OCI-LY7 (cell line): ENCODE measurements at regions not wholly inside any gene's neighbourhood (a gene's known extent, or its start where the extent isn't known, plus 50 kb on each side); places are given as distances from the start of the nearest gene placed in this dataset.
"Not testable (repeated sequence)": the region's sequence is repeated elsewhere in the genome, so short reads cannot be mapped to it uniquely, and the experiment has no call there.

Experiments used
- BruUV-seq: library from RNA; stranded (reverse); fragments of 400-500 nt; replicated peaks from 2 replicates; lab custom pipeline; 2021; lab: Mats Ljungman, UMichigan
- CTCF ChIA-PET: fragments of 300-600 bp; sonication (Branson Sonifier 250); formaldehyde crosslinking; loops from one replicate; lab custom pipeline; 2022; ENCODE audit warnings: antibody characterized with exemption; ENCODE audit not compliant: unreplicated experiment; lab: Charles Lee
- POLR2A ChIA-PET: fragments of 300-600 bp; sonication (Branson Sonifier 250); formaldehyde crosslinking; loops from one replicate; lab custom pipeline; 2022; ENCODE audit warnings: antibody characterized with exemption; lab: Charles Lee
- DNase-seq: peaks from one replicate; pipeline ENCODE4 v3.0.0-alpha.2; 2015; ENCODE audit warnings: low spot score
- H2AFZ ChIP-seq: fragments of 200-600 bp; sonication (generic), shearing (Covaris generic); 2 replicates; pipeline ENCODE4 v1.6.1; 2014; ENCODE audit warnings: mild to moderate bottlenecking, antibody characterized with exemption, low read length, moderate library complexity
- H3K27ac ChIP-seq: fragments of 200-600 bp; sonication (generic); 2 replicates; pipeline ENCODE4 v1.5.1; 2014; ENCODE audit warnings: mixed run types, low read depth, mild to moderate bottlenecking, moderate library complexity, low read length, inconsistent platforms; ENCODE audit not compliant: poor library complexity, severe bottlenecking
- H3K36me3 ChIP-seq: fragments of 200-600 bp; sonication (generic); 2 replicates; pipeline ENCODE4 v1.6.1; 2014; ENCODE audit warnings: mild to moderate bottlenecking, antibody characterized with exemption, low read length, moderate library complexity, mixed read lengths; ENCODE audit not compliant: insufficient read depth
- H3K4me1 ChIP-seq: fragments of 200-600 bp; sonication (generic); 2 replicates; pipeline ENCODE4 v1.5.1; 2014; ENCODE audit warnings: mild to moderate bottlenecking, low read length; ENCODE audit not compliant: insufficient read depth, poor library complexity, severe bottlenecking
- H3K4me2 ChIP-seq: fragments of 200-600 bp; sonication (generic); 2 replicates; pipeline ENCODE4 v1.6.1; 2014; ENCODE audit warnings: mild to moderate bottlenecking, low read length
- H3K4me3 ChIP-seq: fragments of 200-600 bp; sonication (generic); 2 replicates; pipeline ENCODE4 v1.5.1; 2014; ENCODE audit warnings: mild to moderate bottlenecking, low read depth, low read length; ENCODE audit not compliant: poor library complexity, severe bottlenecking
- H3K79me2 ChIP-seq: fragments of 200-600 bp; sonication (generic); 2 replicates; pipeline ENCODE4 v1.6.1; 2016; ENCODE audit warnings: low read depth, mild to moderate bottlenecking, low read length, moderate library complexity, mixed read lengths; ENCODE audit not compliant: insufficient read depth
- H3K9me2 ChIP-seq: fragments of 200-600 bp; sonication (generic); 2 replicates; pipeline ENCODE4 v1.6.1; 2016; ENCODE audit warnings: mild to moderate bottlenecking, low read length, mixed read lengths; ENCODE audit not compliant: insufficient read depth
- H3K9me3 ChIP-seq: fragments of 200-600 bp; sonication (generic); 2 replicates; pipeline ENCODE4 v1.6.1; 2014; ENCODE audit warnings: mild to moderate bottlenecking, mixed run types, low read length, mixed read lengths
- H4K20me1 ChIP-seq: fragments of 200-600 bp; sonication (generic); 2 replicates; pipeline ENCODE4 v1.6.1; 2014; ENCODE audit warnings: mild to moderate bottlenecking, antibody characterized with exemption, low read length, moderate library complexity, mixed read lengths; ENCODE audit not compliant: insufficient read depth
- EZH2phosphoT487 ChIP-seq: fragments of 200-600 bp; sonication (generic); IDR thresholded peaks from 2 replicates; pipeline ENCODE4 v1.6.1; 2018; ENCODE audit warnings: low read depth, borderline replicate concordance, mild to moderate bottlenecking, mixed run types, antibody characterized with exemption, low read length, moderate library complexity, mixed read lengths
- intact Hi-C: fragments of 100-400 bp; cut with micrococcal nuclease; formaldehyde crosslinking; loops from one replicate; pipeline ENCODE4 v1.10.0; 2022; ENCODE audit not compliant: unreplicated experiment
- TF ChIP-seq, protein P1 (sequence below): fragments of 200-600 bp; sonication (generic); conservative IDR thresholded peaks from 2 replicates; pipeline ENCODE4 v1.5.1; 2014; ENCODE audit warnings: mild to moderate bottlenecking, antibody characterized with exemption, low read length, moderate library complexity, mixed read lengths

DNA sequence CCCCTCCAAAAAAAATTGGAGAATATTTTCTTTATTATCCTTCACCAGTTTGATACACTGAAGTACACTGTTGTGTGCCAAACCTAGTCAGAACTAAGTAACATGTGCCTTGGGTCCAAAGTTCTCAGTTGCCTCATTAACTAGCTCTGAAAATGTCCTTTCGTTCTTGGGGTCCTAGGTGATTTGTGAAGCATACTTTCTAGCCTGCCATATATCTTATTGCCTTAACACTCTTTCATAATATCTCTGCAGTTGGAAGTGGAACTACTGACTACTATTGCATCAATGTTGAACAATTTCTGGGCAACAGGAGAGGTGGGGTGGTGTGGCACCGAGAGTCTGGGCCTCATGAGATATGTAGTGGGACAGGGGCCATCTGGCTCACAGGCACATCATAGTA, 592.9 kb upstream of the FBXO33 start:
- CTCF ChIA-PET, result no interaction called here
- Histone ChIP-seq H3K79me2 (no peaks in the 10 kb centered on the region; the same call in 1 of the 2 replicates), H4K20me1 (no peaks in the 10 kb centered on the region), H3K27ac (no peak overlapping the region), H2AFZ (no peak overlapping the region), H3K9me2 (no peaks in the 10 kb centered on the region), H3K4me2 (no peak overlapping the region), H3K4me1 (no peaks in the 10 kb centered on the region), H3K9me3 (no peaks in the 10 kb centered on the region), H3K36me3 (no peaks in the 10 kb centered on the region), H3K4me3 (no peak overlapping the region)
- no TSS peak for BruUV-seq
- no peak for DNase-seq
- POLR2A ChIA-PET, result no interaction called here
- TF ChIP-seq EZH2phosphoT487, result no peak
- TF ChIP-seq, protein P1, sequence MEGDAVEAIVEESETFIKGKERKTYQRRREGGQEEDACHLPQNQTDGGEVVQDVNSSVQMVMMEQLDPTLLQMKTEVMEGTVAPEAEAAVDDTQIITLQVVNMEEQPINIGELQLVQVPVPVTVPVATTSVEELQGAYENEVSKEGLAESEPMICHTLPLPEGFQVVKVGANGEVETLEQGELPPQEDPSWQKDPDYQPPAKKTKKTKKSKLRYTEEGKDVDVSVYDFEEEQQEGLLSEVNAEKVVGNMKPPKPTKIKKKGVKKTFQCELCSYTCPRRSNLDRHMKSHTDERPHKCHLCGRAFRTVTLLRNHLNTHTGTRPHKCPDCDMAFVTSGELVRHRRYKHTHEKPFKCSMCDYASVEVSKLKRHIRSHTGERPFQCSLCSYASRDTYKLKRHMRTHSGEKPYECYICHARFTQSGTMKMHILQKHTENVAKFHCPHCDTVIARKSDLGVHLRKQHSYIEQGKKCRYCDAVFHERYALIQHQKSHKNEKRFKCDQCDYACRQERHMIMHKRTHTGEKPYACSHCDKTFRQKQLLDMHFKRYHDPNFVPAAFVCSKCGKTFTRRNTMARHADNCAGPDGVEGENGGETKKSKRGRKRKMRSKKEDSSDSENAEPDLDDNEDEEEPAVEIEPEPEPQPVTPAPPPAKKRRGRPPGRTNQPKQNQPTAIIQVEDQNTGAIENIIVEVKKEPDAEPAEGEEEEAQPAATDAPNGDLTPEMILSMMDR, result no peak
- intact Hi-C loops, result no loop called here

DNA sequence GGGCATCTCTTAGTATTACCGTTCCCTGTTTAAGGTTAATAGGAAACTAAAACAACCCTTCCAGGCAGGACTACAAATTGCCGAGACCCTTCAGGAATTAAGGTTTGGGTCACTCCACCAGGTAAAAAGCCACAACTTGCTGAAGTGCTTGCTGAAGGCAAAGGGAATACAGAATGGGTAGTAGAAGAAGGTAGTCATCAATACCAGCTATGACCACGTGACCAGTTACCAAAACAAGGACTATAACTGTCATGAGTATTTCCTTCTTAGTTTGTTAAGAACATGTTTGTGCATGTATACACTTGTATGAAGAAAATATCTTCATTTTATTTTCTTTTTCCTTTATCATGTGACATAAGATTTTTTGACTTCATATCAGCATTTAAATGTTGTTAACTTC, 578.7 kb upstream of the FBXO33 start:
- CTCF ChIA-PET, result no interaction called here
- no TSS peak for BruUV-seq
- Histone ChIP-seq H3K27ac (no peak overlapping the region), H3K9me2 (no peaks in the 10 kb centered on the region), H3K4me3 (no peak overlapping the region), H3K79me2 (no peaks in the 10 kb centered on the region), H3K36me3 (no peaks in the 10 kb centered on the region), H2AFZ (no peak overlapping the region), H4K20me1 (no peaks in the 10 kb centered on the region), H3K4me2 (no peak overlapping the region), H3K4me1 (no peaks in the 10 kb centered on the region), H3K9me3 (no peaks in the 10 kb centered on the region)
- intact Hi-C loops, result no loop called here
- no peak for TF ChIP-seq EZH2phosphoT487
- TF ChIP-seq, protein P1, result no peak
- POLR2A ChIA-PET, result no interaction called here
- no peak for DNase-seq

DNA sequence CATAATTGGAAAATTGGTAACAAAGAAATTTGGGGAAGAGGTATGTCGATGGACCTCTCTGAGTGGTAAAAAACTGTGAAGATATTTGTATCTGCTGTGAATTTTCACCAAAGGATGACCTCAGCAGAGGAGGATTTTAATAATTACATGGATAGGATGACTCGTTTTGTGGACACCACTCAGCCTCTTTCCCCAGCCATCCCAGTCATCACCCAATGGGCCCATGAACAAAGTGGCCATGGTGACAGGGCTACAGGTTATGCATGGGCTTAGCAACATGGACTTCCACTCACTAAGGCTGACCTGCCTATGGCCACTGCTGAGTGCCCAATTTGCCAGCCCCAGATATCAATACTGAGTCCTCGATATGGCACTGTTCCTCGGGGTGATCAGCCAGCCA, 577.5 kb upstream of the FBXO33 start:
- no peaks in the 10 kb centered on the region for H3K36me3 ChIP-seq
- no peak for DNase-seq
- H3K9me3 ChIP-seq, result no peaks in the 10 kb centered on the region
- H2AFZ ChIP-seq, result no peak overlapping the region
- intact Hi-C loops, result no loop called here
- no peaks in the 10 kb centered on the region for H4K20me1 ChIP-seq
- H3K9me2 ChIP-seq, result no peaks in the 10 kb centered on the region
- no peak overlapping the region for H3K4me3 ChIP-seq
- POLR2A ChIA-PET, result no interaction called here
- H3K27ac ChIP-seq, result no peak overlapping the region
- TF ChIP-seq, protein P1, result no peak
- TF ChIP-seq EZH2phosphoT487, result no peak
- BruUV-seq, result no TSS peak
- H3K79me2 ChIP-seq, result no peaks in the 10 kb centered on the region
- no peaks in the 10 kb centered on the region for H3K4me1 ChIP-seq
- no peak overlapping the region for H3K4me2 ChIP-seq
- CTCF ChIA-PET, result no interaction called here

DNA sequence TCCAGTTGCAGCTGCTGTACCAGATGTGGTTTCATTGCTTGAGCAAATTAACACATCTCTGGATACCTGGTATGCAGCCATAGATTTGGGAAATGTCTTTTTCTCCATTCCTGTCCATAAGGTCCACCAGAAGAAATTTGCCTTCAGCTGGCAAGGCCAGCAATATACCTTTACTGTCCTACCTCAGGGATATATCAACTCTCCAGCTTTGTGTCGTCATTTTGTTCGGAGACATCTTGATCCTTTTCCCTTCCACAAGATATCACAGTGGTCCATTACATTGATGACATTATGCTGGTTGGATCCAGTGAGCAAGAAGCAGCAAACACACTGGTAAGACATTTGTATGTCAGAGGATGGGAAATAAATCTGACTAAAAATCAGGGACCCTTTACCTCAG, 576.1 kb upstream of the FBXO33 start:
- DNase-seq, intact Hi-C loops, H3K9me3 ChIP-seq, BruUV-seq, H3K27ac ChIP-seq, H3K4me1 ChIP-seq, CTCF ChIA-PET, H4K20me1 ChIP-seq, H3K36me3 ChIP-seq, H2AFZ ChIP-seq, H3K9me2 ChIP-seq, H3K4me2 ChIP-seq, H3K4me3 ChIP-seq, H3K79me2 ChIP-seq: not testable (repeated sequence)
- POLR2A ChIA-PET, result interaction anchor here (1.7 kb wide), 1 partner anchor 10 kb away, joined by 5 read pairs; no protein-coding TSS in a partner anchor
